ENCODE measurements at regions not wholly inside any gene's neighbourhood (a gene's known extent, or its start where the extent isn't known, plus 50 kb on each side); places are given as distances from the start of the nearest gene placed in this dataset.
A peak's percentile ranks its signal among the peaks of the same experiment; 100 is the strongest.

DNA sequence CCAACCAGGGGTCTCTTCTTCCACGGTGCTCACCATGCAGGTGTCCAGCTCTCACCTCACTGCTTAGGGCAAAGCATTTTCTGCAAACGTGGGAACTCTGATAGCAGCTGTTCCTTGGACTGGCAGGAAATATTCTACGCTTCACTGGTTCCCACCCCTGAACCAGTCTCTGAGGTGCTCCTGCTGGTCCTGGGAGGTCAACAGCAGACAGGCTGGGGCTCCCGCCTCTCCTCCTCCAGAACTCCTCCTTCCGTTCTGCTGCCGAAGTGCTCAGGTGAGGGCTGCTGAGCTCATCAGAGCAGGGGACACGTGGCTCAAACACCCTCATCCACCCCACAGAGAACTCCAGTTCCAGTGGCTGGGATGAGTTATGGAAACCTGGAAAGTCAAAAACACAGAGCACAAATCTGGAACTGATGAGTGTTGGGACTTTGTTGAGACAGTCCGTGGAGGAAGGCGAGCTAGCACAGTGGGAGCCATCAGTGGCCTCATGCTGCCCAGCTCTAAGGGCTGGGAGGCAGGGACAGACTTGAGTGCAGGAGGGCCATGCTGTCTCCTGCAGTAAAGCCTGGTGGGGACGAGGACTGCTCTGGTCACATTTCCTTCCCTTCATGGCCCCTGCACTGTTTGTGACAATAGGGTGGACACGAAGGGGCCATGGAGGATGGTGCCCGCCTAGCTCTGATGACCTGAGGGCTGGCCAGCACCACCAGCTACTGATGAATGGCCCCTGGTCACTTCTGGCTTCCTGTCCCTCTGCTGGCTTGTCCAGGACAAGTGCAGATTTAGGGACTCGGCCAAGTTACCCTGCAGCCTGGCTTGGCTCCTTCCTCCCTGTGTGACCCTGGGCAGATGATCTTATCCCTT lies 137.8 kb downstream of the KLF13 start:
- Mint-ChIP-seq H3K27me3 (ENCODE audit: unreplicated experiment) (peaks cover 22% of the 10 kb centered on the region), H3K27ac (ENCODE audit: unreplicated experiment) (no peak overlapping the region)

GRCh38 chr15:31465083-31465955 lies 138.7 kb downstream of the KLF13 start:
- DNase-seq (ENCODE audit: extremely low spot score, unreplicated experiment), result peak; percentile 78
- Mint-ChIP-seq H3K4me3 (ENCODE audit: unreplicated experiment) (no peak overlapping the region), H3K36me3 (ENCODE audit: unreplicated experiment) (no peaks in the 10 kb centered on the region), H3K9me3 (ENCODE audit: unreplicated experiment) (no peaks in the 10 kb centered on the region), H3K27ac (ENCODE audit: unreplicated experiment) (no peak overlapping the region), H3K4me1 (ENCODE audit: unreplicated experiment) (no peaks in the 10 kb centered on the region), H3K27me3 (ENCODE audit: unreplicated experiment) (peaks cover 22% of the 10 kb centered on the region)
- TF ChIP-seq CTCF (IDR thresholded peaks at IDR 0.05), result no peak

More for the DNA sequence above, 137.8 kb downstream of the KLF13 start:
- Mint-ChIP-seq H3K4me1 (ENCODE audit: unreplicated experiment) (no peaks in the 10 kb centered on the region), H3K4me3 (ENCODE audit: unreplicated experiment) (no peak overlapping the region), H3K36me3 (ENCODE audit: unreplicated experiment) (no peaks in the 10 kb centered on the region), H3K9me3 (ENCODE audit: unreplicated experiment) (no peaks in the 10 kb centered on the region)
- no peak for TF ChIP-seq CTCF (IDR thresholded peaks at IDR 0.05)
- DNase-seq (ENCODE audit: extremely low spot score, unreplicated experiment), result peak; percentile 73

DNA sequence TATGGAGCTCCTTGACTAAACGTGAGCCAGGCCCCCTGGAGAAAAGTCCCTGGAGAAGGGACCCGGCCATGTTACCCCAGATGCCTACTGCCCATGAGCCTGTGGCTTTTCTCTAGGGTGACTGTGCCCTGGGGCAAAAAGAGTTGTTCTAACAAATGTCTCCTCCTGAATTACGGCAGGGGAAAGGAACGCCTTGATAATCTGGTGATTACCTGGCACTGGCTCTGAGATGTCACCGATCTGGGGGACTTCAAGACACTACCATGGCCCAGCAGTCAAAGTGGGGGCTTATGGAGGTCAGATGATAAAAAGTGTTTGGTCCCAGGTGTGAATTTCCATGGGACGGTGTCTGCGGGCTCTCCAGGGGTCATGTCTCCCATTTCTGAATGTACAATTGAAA lies 140.7 kb downstream of the KLF13 start:
- peaks cover 17% of the 10 kb centered on the region for H3K27me3 Mint-ChIP-seq (ENCODE audit: unreplicated experiment)
- no peak for TF ChIP-seq CTCF (IDR thresholded peaks at IDR 0.05)
- peak; percentile 62 for DNase-seq (ENCODE audit: extremely low spot score, unreplicated experiment)
- no peak overlapping the region for H3K27ac Mint-ChIP-seq (ENCODE audit: unreplicated experiment)
- no peak overlapping the region for H3K4me3 Mint-ChIP-seq (ENCODE audit: unreplicated experiment)
- H3K9me3 Mint-ChIP-seq (ENCODE audit: unreplicated experiment), result no peaks in the 10 kb centered on the region
- peaks cover 14% of the 10 kb centered on the region for H3K4me1 Mint-ChIP-seq (ENCODE audit: unreplicated experiment)
- no peaks in the 10 kb centered on the region for H3K36me3 Mint-ChIP-seq (ENCODE audit: unreplicated experiment)

GRCh38 chr15:31468911-31469785 lies 142.5 kb downstream of the KLF13 start:
- Mint-ChIP-seq H3K27me3 (ENCODE audit: unreplicated experiment) (peaks cover 12% of the 10 kb centered on the region), H3K4me1 (ENCODE audit: unreplicated experiment) (peaks cover 26% of the 10 kb centered on the region), H3K9me3 (ENCODE audit: unreplicated experiment) (no peaks in the 10 kb centered on the region), H3K36me3 (ENCODE audit: unreplicated experiment) (no peaks in the 10 kb centered on the region), H3K27ac (ENCODE audit: unreplicated experiment) (no peak overlapping the region), H3K4me3 (ENCODE audit: unreplicated experiment) (no peak overlapping the region)
- peak; percentile 73 for DNase-seq (ENCODE audit: extremely low spot score, unreplicated experiment)
- no peak for TF ChIP-seq CTCF (IDR thresholded peaks at IDR 0.05)
